Activated naive CD4-positive, alpha-beta T cell treated with anti-CD3 and anti-CD28 coated beads, Interleukin-2, amount 50 U/mL, for 72 hours (primary cell): ENCODE measurements at regions not wholly inside any gene's neighbourhood (a gene's known extent, or its start where the extent isn't known, plus 50 kb on each side); places are given as distances from the start of the nearest gene placed in this dataset.

Experiments used
- ATAC-seq, 2 donors: fragments of 150-1000 bp; cut with Tn5 transposase; 2 replicates each; pipeline ENCODE4 v1.10.0; 2021; ENCODE audit warnings: mild to moderate bottlenecking in 2 of 2, moderate library complexity in 2 of 2
- DNase-seq, 2 donors: peaks; one replicate each; pipeline ENCODE4 v3.0.0; 2021 to 2022; ENCODE audit warnings: low spot score in 2 of 2
- H3K27ac Mint-ChIP-seq, 2 donors: one replicate each; pipeline ENCODE4 v1.8.0; 2022; ENCODE audit warnings: mild to moderate bottlenecking in 2 of 2, mixed read lengths in 2 of 2
- H3K36me3 Mint-ChIP-seq, 2 donors: one replicate each; pipeline ENCODE4 v1.8.0; 2022; ENCODE audit warnings: mixed read lengths in 2 of 2
- H3K9me3 Mint-ChIP-seq, 2 donors: one replicate each; pipeline ENCODE4 v1.8.0; 2022; ENCODE audit warnings: mixed read lengths in 2 of 2

GRCh38 chr12:27193854-27194544 is 50.1 kb upstream of the STK38L start:
- no peaks in the 10 kb centered on the region for H3K9me3 Mint-ChIP-seq
- ATAC-seq = no peak
- H3K36me3 Mint-ChIP-seq = no peaks in the 10 kb centered on the region
- H3K27ac Mint-ChIP-seq = no peak overlapping the region
- no peak for DNase-seq
